ENCODE measurements at regions not wholly inside any gene's neighbourhood (a gene's known extent, or its start where the extent isn't known, plus 50 kb on each side); places are given as distances from the start of the nearest gene placed in this dataset.

- DNase-seq (ENCODE audit: extremely low read depth in 1 of 4, low spot score in 3 of 4) (no peak), FAIRE-seq (no peak), ATAC-seq (no peak)
- Histone ChIP-seq H3K9me1 (ENCODE audit: control insufficient read depth, insufficient read depth, low read length) (no peaks in the 10 kb centered on the region), H3K36me3 (ENCODE audit: control insufficient read depth, insufficient read depth, low read length) (no peaks in the 10 kb centered on the region), H3K9ac (ENCODE audit: insufficient read depth in 1 of 2, low read depth in 2 of 2, low read length in 2 of 2) (no peak overlapping the region), H3K4me2 (ENCODE audit: insufficient read depth, low read length) (no peak overlapping the region), H3K79me2 (ENCODE audit: control insufficient read depth, insufficient read depth, low read length) (no peaks in the 10 kb centered on the region), H3K4me1 (replicated peaks in 1 of 2; ENCODE audit: control insufficient read depth in 2 of 2, insufficient read depth in 2 of 2, low read length in 2 of 2) (no peaks in the 10 kb centered on the region; a peak in 1 of 5 replicates), H4K20me1 (replicated peaks; ENCODE audit: control insufficient read depth, insufficient read depth, low read length) (no peaks in the 10 kb centered on the region), H3K4me3 (no peak overlapping the region), H3K9me3 (replicated peaks; ENCODE audit: control insufficient read depth, insufficient read depth, low read depth, low read length) (no peaks in the 10 kb centered on the region), H2AFZ (ENCODE audit: low read depth, low read length) (no peak overlapping the region), H3K27me3 (ENCODE audit: control insufficient read depth in 2 of 2, insufficient read depth in 2 of 2, low read length in 2 of 2) (peaks cover 0 to 11% of the 10 kb centered on the region in 2 experiments; a peak in 2 of 5 replicates), H3K27ac (ENCODE audit: extremely low read depth, low read depth, low read length) (no peak overlapping the region)
- BruUV-seq (replicated peaks): no TSS peak
- ChIA-PET CTCF (ENCODE audit: low intra/inter-chr PET ratio) (no interaction called here), POLR2A (no interaction called here)
- in situ Hi-C loops (cut with MboI): no loop called here
- intact Hi-C loops (cut with micrococcal nuclease): no loop called here
- 1% methylated on average over 6 of the region's 7 CpGs for WGBS (ENCODE audit: insufficient coverage, low coverage, missing lambda C conversion rate)
- TF ChIP-seq DDX20 (tag; IDR thresholded peaks at IDR 0.05; ENCODE audit: low read depth) (no peak), ARHGAP35 (IDR thresholded peaks at IDR 0.05; ENCODE audit: partially characterized antibody) (no peak), ZBTB8A (IDR thresholded peaks at IDR 0.05; ENCODE audit: partially characterized antibody) (no peak), CBFB (CRISPR knock-in tag; IDR thresholded peaks at IDR 0.05) (no peak), RBM25 (IDR thresholded peaks at IDR 0.05; ENCODE audit: low read depth, low read length, severe bottlenecking) (no peak), SMAD2 (IDR thresholded peaks at IDR 0.05; ENCODE audit: low read depth, low read length) (no peak), E2F6 (IDR thresholded peaks at IDR 0.05; ENCODE audit: borderline replicate concordance in 1 of 2, extremely low read depth in 1 of 2, insufficient read depth in 1 of 2, insufficient read length in 1 of 2, low read depth in 1 of 2, low read length in 1 of 2, poor library complexity in 1 of 2, severe bottlenecking in 1 of 2) (no peak), CREB3 (tag; conservative IDR thresholded peaks at IDR 0.05; ENCODE audit: low read depth) (no peak), ZNF436 (CRISPR knock-in tag; IDR thresholded peaks at IDR 0.05) (no peak)
- TF ChIP-seq, protein P1, sequence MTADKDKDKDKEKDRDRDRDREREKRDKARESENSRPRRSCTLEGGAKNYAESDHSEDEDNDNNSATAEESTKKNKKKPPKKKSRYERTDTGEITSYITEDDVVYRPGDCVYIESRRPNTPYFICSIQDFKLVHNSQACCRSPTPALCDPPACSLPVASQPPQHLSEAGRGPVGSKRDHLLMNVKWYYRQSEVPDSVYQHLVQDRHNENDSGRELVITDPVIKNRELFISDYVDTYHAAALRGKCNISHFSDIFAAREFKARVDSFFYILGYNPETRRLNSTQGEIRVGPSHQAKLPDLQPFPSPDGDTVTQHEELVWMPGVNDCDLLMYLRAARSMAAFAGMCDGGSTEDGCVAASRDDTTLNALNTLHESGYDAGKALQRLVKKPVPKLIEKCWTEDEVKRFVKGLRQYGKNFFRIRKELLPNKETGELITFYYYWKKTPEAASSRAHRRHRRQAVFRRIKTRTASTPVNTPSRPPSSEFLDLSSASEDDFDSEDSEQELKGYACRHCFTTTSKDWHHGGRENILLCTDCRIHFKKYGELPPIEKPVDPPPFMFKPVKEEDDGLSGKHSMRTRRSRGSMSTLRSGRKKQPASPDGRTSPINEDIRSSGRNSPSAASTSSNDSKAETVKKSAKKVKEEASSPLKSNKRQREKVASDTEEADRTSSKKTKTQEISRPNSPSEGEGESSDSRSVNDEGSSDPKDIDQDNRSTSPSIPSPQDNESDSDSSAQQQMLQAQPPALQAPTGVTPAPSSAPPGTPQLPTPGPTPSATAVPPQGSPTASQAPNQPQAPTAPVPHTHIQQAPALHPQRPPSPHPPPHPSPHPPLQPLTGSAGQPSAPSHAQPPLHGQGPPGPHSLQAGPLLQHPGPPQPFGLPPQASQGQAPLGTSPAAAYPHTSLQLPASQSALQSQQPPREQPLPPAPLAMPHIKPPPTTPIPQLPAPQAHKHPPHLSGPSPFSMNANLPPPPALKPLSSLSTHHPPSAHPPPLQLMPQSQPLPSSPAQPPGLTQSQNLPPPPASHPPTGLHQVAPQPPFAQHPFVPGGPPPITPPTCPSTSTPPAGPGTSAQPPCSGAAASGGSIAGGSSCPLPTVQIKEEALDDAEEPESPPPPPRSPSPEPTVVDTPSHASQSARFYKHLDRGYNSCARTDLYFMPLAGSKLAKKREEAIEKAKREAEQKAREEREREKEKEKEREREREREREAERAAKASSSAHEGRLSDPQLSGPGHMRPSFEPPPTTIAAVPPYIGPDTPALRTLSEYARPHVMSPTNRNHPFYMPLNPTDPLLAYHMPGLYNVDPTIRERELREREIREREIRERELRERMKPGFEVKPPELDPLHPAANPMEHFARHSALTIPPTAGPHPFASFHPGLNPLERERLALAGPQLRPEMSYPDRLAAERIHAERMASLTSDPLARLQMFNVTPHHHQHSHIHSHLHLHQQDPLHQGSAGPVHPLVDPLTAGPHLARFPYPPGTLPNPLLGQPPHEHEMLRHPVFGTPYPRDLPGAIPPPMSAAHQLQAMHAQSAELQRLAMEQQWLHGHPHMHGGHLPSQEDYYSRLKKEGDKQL (CRISPR knock-in tag; IDR thresholded peaks at IDR 0.05; ENCODE audit: borderline replicate concordance): no peak
- TF ChIP-seq, protein P2, sequence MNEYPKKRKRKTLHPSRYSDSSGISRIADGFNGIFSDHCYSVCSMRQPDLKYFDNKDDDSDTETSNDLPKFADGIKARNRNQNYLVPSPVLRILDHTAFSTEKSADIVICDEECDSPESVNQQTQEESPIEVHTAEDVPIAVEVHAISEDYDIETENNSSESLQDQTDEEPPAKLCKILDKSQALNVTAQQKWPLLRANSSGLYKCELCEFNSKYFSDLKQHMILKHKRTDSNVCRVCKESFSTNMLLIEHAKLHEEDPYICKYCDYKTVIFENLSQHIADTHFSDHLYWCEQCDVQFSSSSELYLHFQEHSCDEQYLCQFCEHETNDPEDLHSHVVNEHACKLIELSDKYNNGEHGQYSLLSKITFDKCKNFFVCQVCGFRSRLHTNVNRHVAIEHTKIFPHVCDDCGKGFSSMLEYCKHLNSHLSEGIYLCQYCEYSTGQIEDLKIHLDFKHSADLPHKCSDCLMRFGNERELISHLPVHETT (CRISPR knock-in tag; conservative IDR thresholded peaks at IDR 0.05 in 1 of 2, IDR thresholded peaks at IDR 0.05 in 1 of 2): no peak
These were observed 83.8 kb upstream of the NXT1 start for GRCh38 chr20:23266530-23267398.
